ENCODE measurements at regions not wholly inside any gene's neighbourhood (a gene's known extent, or its start where the extent isn't known, plus 50 kb on each side); places are given as distances from the start of the nearest gene placed in this dataset.

- no peak for TF ChIP-seq CTCF (conservative IDR thresholded peaks at IDR 0.05; ENCODE audit: low read length)
- no peak for TF ChIP-seq EZH2phosphoT487 (IDR thresholded peaks at IDR 0.05; ENCODE audit: borderline replicate concordance, low read depth, low read length)
- intact Hi-C loops (cut with micrococcal nuclease; ENCODE audit: unreplicated experiment), result no loop called here
Observed at GRCh38 chr5:125750861-125751186, 672.4 kb upstream of the GRAMD2B start.

DNA sequence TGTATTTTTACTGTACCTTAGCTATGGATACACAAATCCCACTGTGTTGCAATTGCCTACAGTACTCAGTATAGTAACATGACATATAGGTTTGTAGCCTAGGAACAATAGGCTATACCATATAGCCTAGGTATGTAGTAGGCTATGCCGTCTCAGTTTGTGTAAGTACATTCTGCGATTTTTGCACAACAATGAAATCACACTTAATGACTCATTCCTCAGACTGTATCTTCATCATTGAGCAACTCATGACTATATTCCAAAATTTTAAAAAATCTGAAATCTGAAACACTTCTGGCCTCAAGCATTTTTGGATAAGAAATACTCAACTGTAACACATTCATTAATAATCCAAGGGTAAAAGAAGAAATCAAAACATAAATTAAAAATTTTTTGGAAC is 666.8 kb upstream of the GRAMD2B start:
- intact Hi-C loops (cut with micrococcal nuclease; ENCODE audit: unreplicated experiment), result no loop called here
- ChIA-PET CTCF (ENCODE audit: unreplicated experiment) (no interaction called here), POLR2A (no interaction called here)
- no peak overlapping the region for H3K4me2 ChIP-seq (ENCODE audit: low read length)
- no peaks in the 10 kb centered on the region for H3K4me1 ChIP-seq (ENCODE audit: insufficient read depth, low read length, poor library complexity, severe bottlenecking)
- BruUV-seq (replicated peaks), result no TSS peak
- H3K36me3 ChIP-seq (ENCODE audit: insufficient read depth, low read length), result no peaks in the 10 kb centered on the region
- no peaks in the 10 kb centered on the region for H3K9me3 ChIP-seq (ENCODE audit: low read length)
- H2AFZ ChIP-seq (ENCODE audit: low read length), result no peak overlapping the region
- no peak overlapping the region for H3K27ac ChIP-seq (ENCODE audit: low read depth, low read length, poor library complexity, severe bottlenecking)
- H3K9me2 ChIP-seq (ENCODE audit: insufficient read depth, low read length), result no peaks in the 10 kb centered on the region
- H3K79me2 ChIP-seq (ENCODE audit: insufficient read depth, low read depth, low read length), result no peaks in the 10 kb centered on the region
- H4K20me1 ChIP-seq (ENCODE audit: insufficient read depth, low read length), result no peaks in the 10 kb centered on the region
- no peak for DNase-seq (ENCODE audit: low spot score)
- TF ChIP-seq CTCF (conservative IDR thresholded peaks at IDR 0.05; ENCODE audit: low read length) (no peak), EZH2phosphoT487 (IDR thresholded peaks at IDR 0.05; ENCODE audit: borderline replicate concordance, low read depth, low read length) (no peak)
- H3K4me3 ChIP-seq (ENCODE audit: low read depth, low read length, poor library complexity, severe bottlenecking), result no peak overlapping the region

More at GRCh38 chr5:125750861-125751186, 672.4 kb upstream of the GRAMD2B start:
- Histone ChIP-seq H3K36me3 (ENCODE audit: insufficient read depth, low read length) (no peaks in the 10 kb centered on the region), H3K4me2 (ENCODE audit: low read length) (no peak overlapping the region), H3K9me2 (ENCODE audit: insufficient read depth, low read length) (no peaks in the 10 kb centered on the region), H3K27ac (ENCODE audit: low read depth, low read length, poor library complexity, severe bottlenecking) (no peak overlapping the region), H3K79me2 (ENCODE audit: insufficient read depth, low read depth, low read length) (no peaks in the 10 kb centered on the region), H4K20me1 (ENCODE audit: insufficient read depth, low read length) (no peaks in the 10 kb centered on the region), H2AFZ (ENCODE audit: low read length) (no peak overlapping the region), H3K9me3 (ENCODE audit: low read length) (no peaks in the 10 kb centered on the region), H3K4me3 (ENCODE audit: low read depth, low read length, poor library complexity, severe bottlenecking) (no peak overlapping the region), H3K4me1 (ENCODE audit: insufficient read depth, low read length, poor library complexity, severe bottlenecking) (no peaks in the 10 kb centered on the region)
- CTCF ChIA-PET (ENCODE audit: unreplicated experiment), result no interaction called here
- no TSS peak for BruUV-seq (replicated peaks)
- DNase-seq (ENCODE audit: low spot score), result no peak
- POLR2A ChIA-PET, result interaction anchor here (0.6 to 1.0 kb wide), 3 partner anchors 32 to 85 kb away, joined by 3 read pairs; no protein-coding TSS in a partner anchor

GRCh38 chr5:125766706-125767105 is 656.5 kb upstream of the GRAMD2B start:
- H3K27ac ChIP-seq (ENCODE audit: low read depth, low read length, poor library complexity, severe bottlenecking), result no peak overlapping the region
- BruUV-seq (replicated peaks), result no TSS peak
- no peak overlapping the region for H2AFZ ChIP-seq (ENCODE audit: low read length)
- intact Hi-C loops (cut with micrococcal nuclease; ENCODE audit: unreplicated experiment), result no loop called here
- no peaks in the 10 kb centered on the region for H3K79me2 ChIP-seq (ENCODE audit: insufficient read depth, low read depth, low read length)
- no peak overlapping the region for H3K4me2 ChIP-seq (ENCODE audit: low read length)
- no peaks in the 10 kb centered on the region for H3K36me3 ChIP-seq (ENCODE audit: insufficient read depth, low read length)
- H3K9me2 ChIP-seq (ENCODE audit: insufficient read depth, low read length), result no peaks in the 10 kb centered on the region
- no peaks in the 10 kb centered on the region for H3K4me1 ChIP-seq (ENCODE audit: insufficient read depth, low read length, poor library complexity, severe bottlenecking)
- POLR2A ChIA-PET, result interaction anchor here (0.6 kb wide), 1 partner anchor 640 kb away, joined by 3 read pairs; no protein-coding TSS in a partner anchor
- TF ChIP-seq CTCF (conservative IDR thresholded peaks at IDR 0.05; ENCODE audit: low read length), result no peak
- TF ChIP-seq EZH2phosphoT487 (IDR thresholded peaks at IDR 0.05; ENCODE audit: borderline replicate concordance, low read depth, low read length), result no peak
- H4K20me1 ChIP-seq (ENCODE audit: insufficient read depth, low read length), result no peaks in the 10 kb centered on the region
- CTCF ChIA-PET (ENCODE audit: unreplicated experiment), result no interaction called here
- no peak for DNase-seq (ENCODE audit: low spot score)
- H3K4me3 ChIP-seq (ENCODE audit: low read depth, low read length, poor library complexity, severe bottlenecking), result no peak overlapping the region
- H3K9me3 ChIP-seq (ENCODE audit: low read length), result no peaks in the 10 kb centered on the region
